ENCODE measurements at regions not wholly inside any gene's neighbourhood (a gene's known extent, or its start where the extent isn't known, plus 50 kb on each side); places are given as distances from the start of the nearest gene placed in this dataset.

- Histone ChIP-seq H3K9me3 (ENCODE audit: severe bottlenecking) (no peaks in the 10 kb centered on the region), H3K27ac (ENCODE audit: poor library complexity, severe bottlenecking) (no peak overlapping the region), H3K4me1 (ENCODE audit: insufficient read depth, poor library complexity, severe bottlenecking) (no peaks in the 10 kb centered on the region), H3K27me3 (ENCODE audit: insufficient read depth, poor library complexity, severe bottlenecking) (no peaks in the 10 kb centered on the region), H3K36me3 (ENCODE audit: low read depth) (no peaks in the 10 kb centered on the region), H3K4me3 (ENCODE audit: severe bottlenecking) (no peak overlapping the region)
- TF ChIP-seq, protein P1, sequence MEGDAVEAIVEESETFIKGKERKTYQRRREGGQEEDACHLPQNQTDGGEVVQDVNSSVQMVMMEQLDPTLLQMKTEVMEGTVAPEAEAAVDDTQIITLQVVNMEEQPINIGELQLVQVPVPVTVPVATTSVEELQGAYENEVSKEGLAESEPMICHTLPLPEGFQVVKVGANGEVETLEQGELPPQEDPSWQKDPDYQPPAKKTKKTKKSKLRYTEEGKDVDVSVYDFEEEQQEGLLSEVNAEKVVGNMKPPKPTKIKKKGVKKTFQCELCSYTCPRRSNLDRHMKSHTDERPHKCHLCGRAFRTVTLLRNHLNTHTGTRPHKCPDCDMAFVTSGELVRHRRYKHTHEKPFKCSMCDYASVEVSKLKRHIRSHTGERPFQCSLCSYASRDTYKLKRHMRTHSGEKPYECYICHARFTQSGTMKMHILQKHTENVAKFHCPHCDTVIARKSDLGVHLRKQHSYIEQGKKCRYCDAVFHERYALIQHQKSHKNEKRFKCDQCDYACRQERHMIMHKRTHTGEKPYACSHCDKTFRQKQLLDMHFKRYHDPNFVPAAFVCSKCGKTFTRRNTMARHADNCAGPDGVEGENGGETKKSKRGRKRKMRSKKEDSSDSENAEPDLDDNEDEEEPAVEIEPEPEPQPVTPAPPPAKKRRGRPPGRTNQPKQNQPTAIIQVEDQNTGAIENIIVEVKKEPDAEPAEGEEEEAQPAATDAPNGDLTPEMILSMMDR (IDR thresholded peaks at IDR 0.05; ENCODE audit: poor library complexity, severe bottlenecking): no peak
- DNase-seq (ENCODE audit: low spot score): no peak
- ATAC-seq (ENCODE audit: low read depth): peak; percentile 49; the same call in 1 of the 3 replicates
These were observed 56.0 kb upstream of the FZD7 start for GRCh38 chr2:201977651-201978050.

DNA sequence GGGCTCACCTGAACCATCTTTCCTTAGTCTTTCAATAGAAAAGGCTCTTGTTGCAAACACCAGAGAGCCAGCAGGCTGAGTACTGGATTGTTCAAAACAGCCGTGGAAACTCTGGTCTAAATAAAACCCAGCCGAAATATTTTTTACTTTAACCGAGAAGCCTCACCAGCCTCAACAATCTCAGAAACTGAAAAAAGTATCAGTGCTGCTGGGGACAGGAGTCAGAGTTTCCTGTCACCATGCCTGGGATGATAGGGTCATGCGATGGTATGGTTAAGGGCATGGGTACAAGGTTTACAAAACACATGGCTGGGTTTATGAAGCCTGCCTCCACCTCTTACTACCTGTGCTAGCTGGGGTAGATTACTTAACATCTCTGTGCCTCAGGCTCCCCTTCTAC, 55.3 kb upstream of the FZD7 start:
- H3K27ac ChIP-seq (ENCODE audit: poor library complexity, severe bottlenecking): no peak overlapping the region
- no peaks in the 10 kb centered on the region for H3K9me3 ChIP-seq (ENCODE audit: severe bottlenecking)
- TF ChIP-seq, protein P1 (IDR thresholded peaks at IDR 0.05; ENCODE audit: poor library complexity, severe bottlenecking): no peak
- no peaks in the 10 kb centered on the region for H3K4me1 ChIP-seq (ENCODE audit: insufficient read depth, poor library complexity, severe bottlenecking)
- H3K4me3 ChIP-seq (ENCODE audit: severe bottlenecking): no peak overlapping the region
- DNase-seq (ENCODE audit: low spot score) (no peak), ATAC-seq (ENCODE audit: low read depth) (no peak)
- no peaks in the 10 kb centered on the region for H3K36me3 ChIP-seq (ENCODE audit: low read depth)
- H3K27me3 ChIP-seq (ENCODE audit: insufficient read depth, poor library complexity, severe bottlenecking): no peaks in the 10 kb centered on the region

DNA sequence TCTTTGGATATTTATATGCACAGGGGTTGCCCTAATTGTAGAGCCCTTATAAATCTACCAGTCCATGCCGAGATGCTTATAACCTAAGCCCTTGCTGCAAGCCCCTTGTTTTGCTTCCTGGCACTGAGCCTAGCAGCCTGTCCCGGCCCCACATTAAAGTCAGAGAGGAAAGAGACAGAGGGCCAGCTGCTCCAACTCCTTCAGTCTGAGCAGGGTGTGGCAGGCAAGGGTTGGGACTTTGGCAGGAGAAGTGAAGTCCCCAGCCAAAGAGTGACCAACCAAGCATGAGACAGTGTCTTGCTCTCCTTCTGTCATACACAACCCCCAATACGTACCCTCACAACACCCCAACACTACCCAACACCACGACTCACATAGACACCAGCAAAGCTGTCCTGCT, 54.7 kb upstream of the FZD7 start:
- Histone ChIP-seq H3K4me1 (ENCODE audit: insufficient read depth, poor library complexity, severe bottlenecking) (no peaks in the 10 kb centered on the region), H3K36me3 (ENCODE audit: low read depth) (no peaks in the 10 kb centered on the region), H3K27ac (ENCODE audit: poor library complexity, severe bottlenecking) (no peak overlapping the region), H3K9me3 (ENCODE audit: severe bottlenecking) (no peaks in the 10 kb centered on the region), H3K4me3 (ENCODE audit: severe bottlenecking) (no peak overlapping the region), H3K27me3 (ENCODE audit: insufficient read depth, poor library complexity, severe bottlenecking) (no peaks in the 10 kb centered on the region)
- DNase-seq (ENCODE audit: low spot score) (no peak), ATAC-seq (ENCODE audit: low read depth) (no peak)
- TF ChIP-seq, protein P1 (IDR thresholded peaks at IDR 0.05; ENCODE audit: poor library complexity, severe bottlenecking): no peak

DNA sequence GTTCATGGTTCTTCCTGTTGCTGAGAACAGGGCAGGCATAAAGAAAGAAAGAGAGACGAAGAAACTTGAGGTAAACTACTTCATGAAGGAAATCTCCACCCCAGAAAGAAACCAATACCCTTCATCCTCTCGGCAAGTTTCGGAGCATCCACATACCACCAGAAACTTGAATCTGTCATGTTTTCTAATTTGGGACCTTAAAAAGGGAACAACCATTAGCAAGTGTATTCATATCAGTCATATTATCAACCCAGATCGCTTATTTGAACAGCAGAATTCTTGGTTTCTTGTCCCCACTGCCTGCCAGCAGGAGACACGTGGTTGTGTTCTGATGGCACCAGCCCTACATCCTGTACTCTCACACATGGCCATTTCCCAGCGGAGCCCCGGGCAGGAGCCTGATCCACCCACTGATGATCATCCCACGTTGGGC, 53.2 kb upstream of the FZD7 start:
- Histone ChIP-seq H3K36me3 (ENCODE audit: low read depth) (no peaks in the 10 kb centered on the region), H3K4me3 (ENCODE audit: severe bottlenecking) (no peak overlapping the region), H3K27ac (ENCODE audit: poor library complexity, severe bottlenecking) (no peak overlapping the region), H3K4me1 (ENCODE audit: insufficient read depth, poor library complexity, severe bottlenecking) (no peaks in the 10 kb centered on the region), H3K9me3 (ENCODE audit: severe bottlenecking) (no peaks in the 10 kb centered on the region), H3K27me3 (ENCODE audit: insufficient read depth, poor library complexity, severe bottlenecking) (no peaks in the 10 kb centered on the region)
- no peak for DNase-seq (ENCODE audit: low spot score)
- no peak for ATAC-seq (ENCODE audit: low read depth)
- TF ChIP-seq, protein P1 (IDR thresholded peaks at IDR 0.05; ENCODE audit: poor library complexity, severe bottlenecking): no peak

DNA sequence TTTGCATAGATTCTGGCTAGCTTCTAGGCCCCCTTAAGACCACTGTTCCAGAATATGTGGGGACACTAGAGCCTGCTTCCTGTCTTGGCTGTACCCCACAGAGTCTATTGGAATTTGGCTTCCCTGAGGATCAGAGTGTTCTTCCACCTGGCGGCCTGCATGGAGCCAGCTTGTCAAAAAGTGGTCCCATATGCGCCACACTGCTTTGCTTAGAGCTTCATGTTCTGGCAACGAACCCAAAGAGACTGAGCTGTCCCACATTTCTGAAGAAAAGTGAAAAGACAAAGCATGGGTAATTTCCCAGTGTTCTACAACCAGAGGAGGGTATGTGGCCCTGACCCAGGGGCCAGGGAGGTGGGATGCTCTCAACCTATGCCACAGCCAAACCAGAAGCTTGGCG, 52.7 kb upstream of the FZD7 start:
- Histone ChIP-seq H3K4me1 (ENCODE audit: insufficient read depth, poor library complexity, severe bottlenecking) (no peaks in the 10 kb centered on the region), H3K27ac (ENCODE audit: poor library complexity, severe bottlenecking) (no peak overlapping the region), H3K27me3 (ENCODE audit: insufficient read depth, poor library complexity, severe bottlenecking) (no peaks in the 10 kb centered on the region), H3K9me3 (ENCODE audit: severe bottlenecking) (no peaks in the 10 kb centered on the region), H3K4me3 (ENCODE audit: severe bottlenecking) (no peak overlapping the region), H3K36me3 (ENCODE audit: low read depth) (no peaks in the 10 kb centered on the region)
- TF ChIP-seq, protein P1 (IDR thresholded peaks at IDR 0.05; ENCODE audit: poor library complexity, severe bottlenecking): no peak
- no peak for ATAC-seq (ENCODE audit: low read depth)
- DNase-seq (ENCODE audit: low spot score): no peak

Measured in RWPE2 (cell line).